B cell (primary cell): ENCODE measurements at regions not wholly inside any gene's neighbourhood (a gene's known extent, or its start where the extent isn't known, plus 50 kb on each side); places are given as distances from the start of the nearest gene placed in this dataset.
"Not testable (repeated sequence)": the region's sequence is repeated elsewhere in the genome, so short reads cannot be mapped to it uniquely, and the experiment has no call there.

Experiments
- ATAC-seq: fragments of 200-7000 bp; cut with Tn5 transposase; one replicate; pipeline ENCODE4 v1.10.0; 2021; ENCODE audit warnings: low read depth, mild to moderate bottlenecking, moderate number of reproducible peaks, moderate library complexity
- CTCF ChIA-PET: fragments of 350-600 bp; sonication (Branson Sonifier 250); formaldehyde crosslinking; loops from one replicate; lab custom pipeline; 2021; ENCODE audit warnings: antibody characterized with exemption, inconsistent platforms; lab: Charles Lee
- POLR2A ChIA-PET: fragments of 350-600 bp; sonication (Branson Sonifier 250); formaldehyde crosslinking; loops from one replicate; lab custom pipeline; 2021; ENCODE audit warnings: antibody characterized with exemption; lab: Charles Lee
- DNase-seq: peaks from one replicate; pipeline ENCODE4 v3.0.0; 2013
- H2AFZ ChIP-seq: 2 replicates; pipeline ENCODE4 v1.6.1; 2012; ENCODE audit warnings: mild to moderate bottlenecking, low read depth, low read length; ENCODE audit not compliant: insufficient read depth, poor library complexity, severe bottlenecking
- H3K27ac ChIP-seq, 2 donors: 1 replicate in 1 of 2; 2 replicates in 1 of 2; pipeline ENCODE4 v1.5.1; 2012 to 2013; ENCODE audit warnings: low read length in 2 of 2, mild to moderate bottlenecking in 2 of 2, moderate library complexity in 1 of 2
- H3K27me3 ChIP-seq, 4 experiments: fragments of 200-600 bp in 1 of 4; sonication (generic) in 1 of 4; replicated peaks in 1 of 4; 1 replicate in 2 of 4; 2 replicates in 2 of 4; pipeline versions ENCODE4 v1.6.1 to v1.7.0; 2013 to 2016; ENCODE audit warnings: low read length in 3 of 4, mild to moderate bottlenecking in 2 of 4, mixed read lengths in 1 of 4, moderate library complexity in 1 of 4; ENCODE audit not compliant: insufficient read depth in 4 of 4, control insufficient read depth in 3 of 4; ENCODE audit errors: control extremely low read depth in 1 of 4
- H3K36me3 ChIP-seq, 2 experiments: replicated peaks in 1 of 2; 1 replicate in 1 of 2; 2 replicates in 1 of 2; pipeline versions ENCODE4 v1.6.1 to v1.7.1; 2013; ENCODE audit warnings: low read length in 1 of 2; ENCODE audit not compliant: insufficient read depth in 2 of 2, control insufficient read depth in 1 of 2; ENCODE audit errors: control extremely low read depth in 1 of 2, extremely low read depth in 1 of 2
- H3K4me1 ChIP-seq, 2 donors: fragments of 200-600 bp in 1 of 2; sonication (generic) in 1 of 2; 1 replicate in 1 of 2; 2 replicates in 1 of 2; pipeline versions ENCODE4 v1.5.1 to v1.6.1; 2013 to 2017; ENCODE audit warnings: low read length in 2 of 2; ENCODE audit not compliant: control insufficient read depth in 2 of 2, insufficient read depth in 2 of 2
- H3K4me2 ChIP-seq: replicated peaks from 2 replicates; pipeline ENCODE3; 2012; ENCODE audit warnings: mild to moderate bottlenecking, low read depth, low read length; ENCODE audit not compliant: poor library complexity, severe bottlenecking
- H3K4me3 ChIP-seq, 5 experiments: fragments of 200-600 bp in 1 of 5; sonication (generic) in 1 of 5; 1 replicate in 3 of 5; 2 replicates in 2 of 5; pipeline versions ENCODE4 v1.5.1 to v1.7.0; 2011 to 2016; ENCODE audit warnings: low read length in 4 of 5, mild to moderate bottlenecking in 4 of 5, low read depth in 2 of 5, control low read depth in 1 of 5, moderate library complexity in 1 of 5; ENCODE audit not compliant: insufficient read depth in 1 of 5; ENCODE audit errors: control extremely low read depth in 1 of 5, extremely low read depth in 1 of 5
- H3K79me2 ChIP-seq: fragments of 200-600 bp; sonication (generic); one replicate; pipeline ENCODE4 v1.6.0; 2016; ENCODE audit warnings: low read length; ENCODE audit not compliant: control insufficient read depth, insufficient read depth
- H3K9ac ChIP-seq: fragments of 200-600 bp; sonication (generic); 2 replicates; pipeline ENCODE4 v1.6.1; 2017; ENCODE audit warnings: mild to moderate bottlenecking, low read length, moderate library complexity
- H3K9me3 ChIP-seq, 3 donors: one replicate each; pipeline versions ENCODE4 v1.6.1 to v1.7.1; 2013; ENCODE audit warnings: low read length in 2 of 3; ENCODE audit not compliant: control insufficient read depth in 2 of 3, insufficient read depth in 1 of 3; ENCODE audit errors: control extremely low read depth in 1 of 3
- H4K20me1 ChIP-seq: 2 replicates; pipeline ENCODE4 v1.6.0; 2012; ENCODE audit warnings: mild to moderate bottlenecking, low read length; ENCODE audit not compliant: insufficient read depth, control insufficient read depth, poor library complexity, severe bottlenecking
- H3K27ac Mint-ChIP-seq: one replicate; pipeline ENCODE4 v1.8.0; 2021; ENCODE audit warnings: mixed read lengths
- H3K27me3 Mint-ChIP-seq: one replicate; pipeline ENCODE4 v1.8.0; 2021; ENCODE audit warnings: mixed read lengths
- H3K4me1 Mint-ChIP-seq: one replicate; pipeline ENCODE4 v1.8.0; 2021; ENCODE audit warnings: mixed read lengths
- H3K4me3 Mint-ChIP-seq: one replicate; pipeline ENCODE4 v1.8.0; 2021; ENCODE audit warnings: mixed read lengths
- H3K9me3 Mint-ChIP-seq: one replicate; pipeline ENCODE4 v1.8.0; 2022; ENCODE audit warnings: mixed read lengths; ENCODE audit not compliant: insufficient read depth
- EZH2 ChIP-seq: IDR thresholded peaks from 2 replicates; pipeline ENCODE4 v1.6.1; 2012; ENCODE audit warnings: borderline replicate concordance, low read depth, mild to moderate bottlenecking, moderate library complexity, low read length; ENCODE audit not compliant: insufficient read depth, poor library complexity, severe bottlenecking
- WGBS: methylation state at CpG from one replicate; pipeline ENCODE4 v1.1.5; 2013; ENCODE audit warnings: missing lambda C conversion rate; ENCODE audit not compliant: insufficient coverage; 5-methylcytosine and 5-hydroxymethylcytosine counted together
- intact Hi-C: fragments of 100-400 bp; cut with micrococcal nuclease; formaldehyde crosslinking; loops from one replicate; pipeline ENCODE4 v1.10.0; 2022
- TF ChIP-seq, protein P1 (sequence below): fragments of 200-600 bp; IDR thresholded peaks from one replicate; pipeline ENCODE4 v1.8.0; 2022; ENCODE audit warnings: antibody characterized with exemption, mild to moderate bottlenecking

DNA sequence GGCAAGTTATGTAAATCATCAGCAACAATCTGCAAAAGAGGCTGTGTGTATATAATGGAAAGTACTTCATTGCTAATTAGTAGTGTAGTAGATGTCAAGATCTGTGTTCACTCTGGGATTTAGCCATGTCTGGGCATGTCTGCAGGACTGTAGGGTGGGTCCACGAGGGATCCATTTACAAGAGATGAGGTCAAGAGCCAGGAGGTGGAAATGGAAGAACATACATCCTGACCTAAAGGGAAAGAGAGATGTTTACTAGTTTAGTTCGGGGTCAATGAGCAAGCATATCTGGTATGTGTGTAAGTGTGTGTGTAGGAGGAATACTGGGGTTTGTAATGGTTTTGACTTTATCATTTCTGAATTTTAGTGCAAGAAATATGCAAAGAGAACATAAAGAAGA, 171.5 kb upstream of the NANOGP8 start:
- Histone ChIP-seq H3K79me2 (no peaks in the 10 kb centered on the region), H3K4me2 (no peak overlapping the region), H3K9ac (no peak overlapping the region), H3K27ac (no peak overlapping the region), H3K9me3 (no peaks in the 10 kb centered on the region), H2AFZ (no peak overlapping the region), H3K4me1 (no peaks in the 10 kb centered on the region), H3K27me3 (no peaks in the 10 kb centered on the region), H3K36me3 (no peaks in the 10 kb centered on the region), H3K4me3 (no peak overlapping the region), H4K20me1 (no peaks in the 10 kb centered on the region)
- Mint-ChIP-seq H3K4me1 (no peaks in the 10 kb centered on the region), H3K27ac (no peak overlapping the region), H3K4me3 (no peak overlapping the region), H3K9me3 (no peaks in the 10 kb centered on the region), H3K27me3 (no peaks in the 10 kb centered on the region)
- WGBS = 68% methylated on average over 2 of the region's 2 CpGs
- DNase-seq (no peak), ATAC-seq (no peak)
- ChIA-PET POLR2A (no interaction called here), CTCF (no interaction called here)
- TF ChIP-seq EZH2 = no peak
- TF ChIP-seq, protein P1, sequence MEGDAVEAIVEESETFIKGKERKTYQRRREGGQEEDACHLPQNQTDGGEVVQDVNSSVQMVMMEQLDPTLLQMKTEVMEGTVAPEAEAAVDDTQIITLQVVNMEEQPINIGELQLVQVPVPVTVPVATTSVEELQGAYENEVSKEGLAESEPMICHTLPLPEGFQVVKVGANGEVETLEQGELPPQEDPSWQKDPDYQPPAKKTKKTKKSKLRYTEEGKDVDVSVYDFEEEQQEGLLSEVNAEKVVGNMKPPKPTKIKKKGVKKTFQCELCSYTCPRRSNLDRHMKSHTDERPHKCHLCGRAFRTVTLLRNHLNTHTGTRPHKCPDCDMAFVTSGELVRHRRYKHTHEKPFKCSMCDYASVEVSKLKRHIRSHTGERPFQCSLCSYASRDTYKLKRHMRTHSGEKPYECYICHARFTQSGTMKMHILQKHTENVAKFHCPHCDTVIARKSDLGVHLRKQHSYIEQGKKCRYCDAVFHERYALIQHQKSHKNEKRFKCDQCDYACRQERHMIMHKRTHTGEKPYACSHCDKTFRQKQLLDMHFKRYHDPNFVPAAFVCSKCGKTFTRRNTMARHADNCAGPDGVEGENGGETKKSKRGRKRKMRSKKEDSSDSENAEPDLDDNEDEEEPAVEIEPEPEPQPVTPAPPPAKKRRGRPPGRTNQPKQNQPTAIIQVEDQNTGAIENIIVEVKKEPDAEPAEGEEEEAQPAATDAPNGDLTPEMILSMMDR = no peak
- intact Hi-C loops = no loop called here

DNA sequence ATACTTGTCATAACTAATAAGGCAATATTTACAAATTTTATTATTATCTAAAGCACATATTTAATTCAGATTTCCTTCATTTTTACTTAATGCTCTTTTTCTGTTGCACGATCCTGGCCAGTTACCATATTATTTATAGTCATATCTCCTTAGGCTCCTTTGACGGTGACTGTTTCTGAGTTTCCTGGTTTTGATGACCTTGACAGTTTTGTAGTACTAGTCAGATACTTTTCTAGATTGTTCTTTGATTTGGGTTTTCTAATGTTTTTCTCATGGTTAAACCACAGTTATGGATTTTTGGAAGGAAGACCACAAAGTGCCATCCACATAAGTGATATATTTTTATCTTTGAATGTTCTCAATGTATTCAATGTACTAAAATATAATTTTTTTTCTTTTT, 171.0 kb upstream of the NANOGP8 start:
- H3K9ac ChIP-seq = no peak overlapping the region
- H3K4me2 ChIP-seq = no peak overlapping the region
- no peaks in the 10 kb centered on the region for H3K79me2 ChIP-seq
- intact Hi-C loops = no loop called here
- DNase-seq = no peak
- H3K27me3 ChIP-seq = no peaks in the 10 kb centered on the region
- TF ChIP-seq, protein P1 = no peak
- no peak for TF ChIP-seq EZH2
- Mint-ChIP-seq H3K27me3 (no peaks in the 10 kb centered on the region), H3K27ac (no peak overlapping the region), H3K4me1 (no peaks in the 10 kb centered on the region), H3K9me3 (no peaks in the 10 kb centered on the region), H3K4me3 (no peak overlapping the region)
- no peaks in the 10 kb centered on the region for H4K20me1 ChIP-seq
- CTCF ChIA-PET = no interaction called here
- WGBS = no CpG with 5 or more reads among the region's 2 CpGs
- no peak overlapping the region for H3K27ac ChIP-seq
- ATAC-seq = no peak
- no peaks in the 10 kb centered on the region for H3K4me1 ChIP-seq
- H3K9me3 ChIP-seq = no peaks in the 10 kb centered on the region
- no peak overlapping the region for H3K4me3 ChIP-seq
- H2AFZ ChIP-seq = no peak overlapping the region
- POLR2A ChIA-PET = no interaction called here
- no peaks in the 10 kb centered on the region for H3K36me3 ChIP-seq

DNA sequence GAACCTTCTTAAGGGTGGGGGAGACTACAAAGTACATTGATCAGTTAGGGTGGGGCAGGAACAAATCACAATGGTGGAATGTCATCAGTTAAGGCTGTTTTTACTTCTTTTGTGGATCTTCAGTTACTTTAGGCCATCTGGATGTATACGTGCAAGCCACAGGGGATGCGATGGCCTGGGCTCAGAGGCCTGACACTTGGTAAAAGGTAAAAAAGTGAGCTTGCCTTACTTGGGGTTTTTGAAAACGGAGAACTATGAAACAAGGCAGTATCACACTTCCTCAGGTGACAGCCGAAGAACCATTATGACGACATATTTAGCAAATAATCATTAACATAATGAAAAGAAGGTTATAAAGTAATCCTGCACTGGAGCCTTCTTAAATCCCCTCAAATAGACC, 169.8 kb upstream of the NANOGP8 start:
- H3K4me3 Mint-ChIP-seq, H3K79me2 ChIP-seq, H3K36me3 ChIP-seq, H3K9me3 ChIP-seq, H3K9ac ChIP-seq, H3K27ac ChIP-seq, H3K4me3 ChIP-seq, H4K20me1 ChIP-seq, intact Hi-C loops, POLR2A ChIA-PET, H3K4me1 Mint-ChIP-seq, H2AFZ ChIP-seq, H3K4me2 ChIP-seq, CTCF ChIA-PET, H3K27me3 Mint-ChIP-seq, ATAC-seq, H3K27me3 ChIP-seq, H3K9me3 Mint-ChIP-seq, DNase-seq, H3K27ac Mint-ChIP-seq, H3K4me1 ChIP-seq: not testable (repeated sequence)
- WGBS = no CpG with 5 or more reads among the region's 5 CpGs
